Fibroblast of skin of left biceps (primary cell): ENCODE measurements at regions not wholly inside any gene's neighbourhood (a gene's known extent, or its start where the extent isn't known, plus 50 kb on each side); places are given as distances from the start of the nearest gene placed in this dataset.

Experiments
- DNase-seq, 2 experiments: peaks; one replicate each; pipeline ENCODE4 v3.0.0-alpha.2; 2013; ENCODE audit warnings: low read depth in 2 of 2

DNA sequence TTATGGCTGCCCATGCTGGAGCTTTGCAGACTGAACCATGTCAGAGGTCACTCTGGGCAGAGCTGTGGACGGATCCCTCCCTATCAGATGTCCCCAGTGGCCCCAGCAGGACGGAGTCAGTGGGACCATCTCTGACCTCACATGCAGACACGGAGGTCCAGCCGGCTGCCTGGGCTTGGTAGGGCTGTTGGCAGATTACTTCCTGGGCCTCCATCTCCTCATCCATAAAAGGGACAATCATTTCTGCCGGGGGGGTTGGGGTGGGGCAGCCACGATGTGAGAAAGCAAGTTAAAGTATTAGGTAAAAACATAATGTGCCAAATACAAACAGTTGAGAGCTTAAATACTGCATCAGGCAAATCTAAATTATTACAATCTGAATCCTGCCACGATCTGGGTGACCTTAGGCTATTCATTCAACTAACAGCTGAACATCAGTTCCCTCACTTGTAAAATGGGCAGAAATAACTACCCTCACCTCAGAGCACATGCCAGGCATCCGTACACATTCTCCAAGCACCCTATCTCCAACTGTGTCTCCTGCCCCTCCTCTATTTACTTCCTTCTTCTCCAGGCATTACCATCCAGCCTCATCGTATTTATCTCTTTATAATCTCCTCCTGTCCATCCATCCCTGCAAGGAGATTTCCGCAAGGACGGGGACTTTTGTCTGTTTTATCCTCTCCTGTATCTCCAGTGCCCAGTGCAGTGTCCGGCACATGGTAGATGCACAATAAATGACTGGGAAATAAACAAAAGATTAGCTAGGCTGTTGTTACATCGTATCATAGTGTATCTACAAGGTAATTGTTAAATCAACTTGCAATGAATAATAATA is 192.3 kb upstream of the FOXF1 start:
- no peak for DNase-seq

GRCh38 chr16:86319585-86320236 is 190.6 kb upstream of the FOXF1 start:
- DNase-seq, result peak in 1 of 2 experiments; percentile 17

DNA sequence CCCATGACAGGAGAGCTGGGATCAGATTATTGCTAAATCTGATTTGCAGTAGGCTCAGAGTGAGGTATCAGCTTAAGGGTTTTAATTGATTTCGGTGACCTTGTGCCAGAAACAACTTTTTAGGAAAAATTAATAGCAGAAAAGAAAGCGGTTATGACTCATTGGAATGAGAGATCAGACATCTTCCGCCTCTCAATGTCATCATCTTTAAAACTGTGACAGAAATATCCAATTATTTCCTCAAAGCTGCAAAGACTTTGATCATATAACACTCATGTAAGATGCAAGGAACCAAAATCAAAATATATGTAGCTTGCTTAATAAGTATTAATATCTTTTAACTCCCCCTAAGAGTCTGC is 190.1 kb upstream of the FOXF1 start:
- no peak for DNase-seq

GRCh38 chr16:86321491-86321890 is 188.8 kb upstream of the FOXF1 start:
- no peak for DNase-seq

DNA sequence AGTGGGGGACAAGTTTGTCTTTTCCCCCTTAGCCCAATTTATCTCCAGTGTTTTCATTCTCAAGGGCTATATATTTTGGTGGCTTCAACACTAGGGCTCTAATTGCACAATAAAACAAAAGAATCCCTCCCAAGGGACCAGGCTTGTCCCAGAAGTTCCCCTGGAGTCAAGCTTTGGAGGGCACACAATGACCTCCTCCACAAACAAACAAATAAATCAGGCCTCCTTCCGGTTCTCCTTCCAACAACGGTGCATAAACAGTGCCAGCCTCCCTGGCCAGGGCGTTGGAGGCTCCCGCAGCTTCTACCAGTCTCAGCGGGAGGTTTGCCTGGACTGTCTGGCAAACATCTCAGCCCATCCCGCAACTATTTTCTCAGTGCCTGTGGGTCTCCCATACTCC is 188.0 kb upstream of the FOXF1 start:
- DNase-seq, result no peak

- DNase-seq, result no peak
These were observed 187.5 kb upstream of the FOXF1 start for GRCh38 chr16:86322806-86323205.

DNA sequence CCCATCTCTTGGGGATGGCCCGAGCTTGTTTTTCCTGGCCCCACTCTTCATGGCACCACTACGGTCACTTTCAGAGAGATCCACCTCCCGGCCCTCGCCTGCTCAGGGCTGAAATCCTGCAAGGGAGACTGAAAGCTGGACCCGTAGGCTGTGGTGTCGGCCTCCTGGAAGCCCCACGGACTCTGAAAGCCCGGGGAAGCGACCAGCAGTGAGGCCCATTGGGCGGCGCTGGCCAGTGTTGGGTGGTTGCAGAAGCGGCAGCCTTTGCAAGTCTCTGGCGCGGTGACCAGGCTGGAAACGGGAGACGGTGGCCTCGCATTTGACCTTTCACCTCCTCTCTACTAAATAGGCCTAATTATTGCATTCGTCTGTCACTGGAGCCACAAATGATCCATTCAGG is 186.0 kb upstream of the FOXF1 start:
- no peak for DNase-seq

GRCh38 chr16:86325360-86325759 is 185.0 kb upstream of the FOXF1 start:
- DNase-seq, result no peak

GRCh38 chr16:86325895-86326294 is 184.4 kb upstream of the FOXF1 start:
- DNase-seq, result no peak

DNA sequence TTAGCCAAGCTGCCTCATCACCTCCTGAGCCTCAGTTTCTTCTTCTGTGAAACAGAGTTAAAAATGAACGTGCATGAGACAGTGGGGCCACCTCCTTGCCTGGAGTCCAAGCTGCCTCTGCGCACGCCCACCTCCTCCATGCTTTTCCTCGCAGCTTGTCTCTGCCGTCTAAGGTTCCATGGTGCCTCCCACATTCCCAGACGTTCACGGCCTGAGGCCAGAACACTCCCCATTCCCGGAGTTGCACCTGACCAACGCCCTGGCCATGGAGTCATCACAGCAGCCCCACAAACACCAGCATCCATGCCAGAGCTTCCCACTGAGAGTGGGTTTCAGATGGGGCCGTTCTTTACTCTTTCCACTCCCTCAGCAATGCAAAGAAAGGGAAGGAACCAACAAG is 183.0 kb upstream of the FOXF1 start:
- no peak for DNase-seq

- no peak for DNase-seq
These were observed 179.4 kb upstream of the FOXF1 start for GRCh38 chr16:86330906-86331305.

DNA sequence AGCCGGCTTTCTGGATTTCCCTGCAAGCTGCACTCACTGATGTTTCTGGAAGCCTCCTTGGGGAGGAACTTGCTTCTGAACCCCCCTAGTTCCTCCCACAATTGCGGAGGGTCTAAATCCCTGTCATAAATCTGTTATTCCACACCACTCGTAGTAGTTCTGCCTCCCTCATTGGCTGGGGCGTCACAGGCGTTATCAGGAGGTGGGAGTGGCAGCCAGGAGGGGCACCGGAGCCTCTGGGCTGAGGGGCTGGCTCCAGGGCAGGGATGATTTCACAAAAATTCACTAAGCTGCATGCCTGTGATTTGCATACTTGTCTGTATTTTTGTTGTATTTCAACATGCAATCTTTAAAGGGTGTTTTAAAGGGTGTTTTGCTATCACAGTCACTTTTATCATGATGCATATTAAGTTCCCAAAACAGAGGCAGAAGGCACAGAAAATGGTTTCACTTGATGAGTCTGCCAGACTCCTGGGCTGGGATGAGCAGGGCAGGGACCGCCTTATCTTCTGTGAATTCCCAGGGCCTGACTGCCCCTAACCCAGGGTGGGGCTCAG is 176.2 kb upstream of the FOXF1 start:
- DNase-seq, result no peak

- no peak for DNase-seq
These were observed 174.8 kb upstream of the FOXF1 start for GRCh38 chr16:86335266-86336172.

- no peak for DNase-seq
These were observed 173.2 kb upstream of the FOXF1 start for GRCh38 chr16:86337138-86337537.

DNA sequence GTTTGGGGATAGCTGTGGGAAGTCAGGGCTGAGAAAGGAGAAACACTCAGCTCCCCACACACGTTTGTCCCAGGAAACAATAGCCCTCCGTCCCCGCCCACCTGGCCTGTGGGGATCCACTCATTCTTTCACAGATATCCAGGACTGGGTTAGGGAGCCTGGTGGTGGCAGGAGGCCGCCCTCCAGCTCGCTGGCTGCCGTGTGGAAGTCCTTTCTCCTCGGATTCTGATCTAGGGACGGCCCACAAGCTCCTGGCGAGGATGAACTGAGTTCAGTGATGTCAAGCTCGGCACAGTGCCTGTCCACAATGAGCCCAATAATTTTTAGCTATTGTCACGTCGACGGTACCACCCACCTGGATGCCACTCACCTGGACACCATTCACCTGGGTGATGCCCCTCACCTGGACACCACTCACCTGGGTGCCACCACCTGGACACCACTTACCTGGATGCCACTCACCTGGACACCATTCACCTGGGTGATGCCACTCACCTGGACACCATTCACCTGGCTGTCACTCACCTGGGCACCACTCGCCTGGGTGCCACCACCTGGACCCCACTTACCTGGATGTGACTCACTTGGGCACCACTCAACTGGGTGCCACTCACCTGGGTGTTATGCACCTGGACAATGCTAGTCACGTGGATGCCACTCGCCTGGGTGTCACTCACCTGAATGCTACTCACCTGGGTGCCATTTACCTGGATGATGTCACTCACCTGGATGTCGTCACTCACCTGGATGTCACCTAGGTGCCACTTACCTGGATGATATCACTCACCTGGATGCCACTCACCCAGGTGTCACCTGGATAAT is 172.5 kb upstream of the FOXF1 start:
- no peak for DNase-seq

GRCh38 chr16:86338403-86339115 is 171.8 kb upstream of the FOXF1 start:
- no peak for DNase-seq

GRCh38 chr16:86342161-86342834 is 168.0 kb upstream of the FOXF1 start:
- no peak for DNase-seq

DNA sequence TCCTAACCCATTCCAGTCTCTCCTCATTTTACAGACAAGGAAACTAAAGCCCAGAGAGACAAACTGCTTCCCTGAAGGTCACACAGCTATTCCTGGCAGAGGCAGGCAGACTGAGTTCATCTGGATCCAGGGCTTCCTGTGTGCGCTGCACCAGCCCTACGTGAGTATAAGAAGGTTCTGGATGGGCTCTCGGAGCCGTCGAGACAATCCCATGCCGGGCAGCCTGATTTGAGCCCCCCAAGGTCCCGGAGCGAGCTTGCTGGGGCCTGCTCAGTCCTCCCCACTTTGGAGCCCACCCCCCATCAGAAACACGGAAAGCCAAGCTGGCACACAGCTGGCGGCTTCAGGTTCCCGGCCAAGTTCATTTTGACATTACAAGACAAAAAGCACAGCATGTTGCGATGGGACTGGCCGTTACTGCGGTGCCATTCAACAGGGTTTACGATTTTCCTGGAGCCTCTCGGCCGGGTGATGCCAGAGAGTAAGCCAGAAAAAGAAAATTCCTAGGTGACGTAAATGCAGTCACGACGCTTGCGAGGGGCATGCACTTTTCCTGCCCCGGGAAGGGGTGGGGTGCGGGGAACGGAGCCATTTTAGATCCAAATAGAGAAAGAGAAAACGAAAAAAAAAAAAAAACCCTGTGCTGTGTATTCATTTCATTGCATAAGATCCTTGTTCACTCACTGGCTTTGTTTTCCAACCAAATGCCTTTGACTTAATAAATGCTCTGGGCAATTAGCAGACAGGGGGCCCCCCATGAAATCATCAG is 167.1 kb upstream of the FOXF1 start:
- DNase-seq, result no peak
